Heart left ventricle (tissue), 13 donors: ENCODE measurements at regions not wholly inside any gene's neighbourhood (a gene's known extent, or its start where the extent isn't known, plus 50 kb on each side); places are given as distances from the start of the nearest gene placed in this dataset.

Experiments
- POLR2A ChIP-seq, 2 donors: fragments of 450-650 bp; IDR thresholded peaks; one replicate each; pipeline ENCODE4 v1.6.1; 2017; ENCODE audit warnings: antibody characterized with exemption in 2 of 2, mild to moderate bottlenecking in 2 of 2, moderate library complexity in 2 of 2
- TF ChIP-seq, protein P1 (sequence below), 12 donors: fragments of 200-600 bp; sonication (generic) in 4 of 12; IDR thresholded peaks; one replicate each; pipeline versions ENCODE4 v1.5.0 to v1.8.0; 2018 to 2022; ENCODE audit warnings: antibody characterized with exemption in 12 of 12, mild to moderate bottlenecking in 5 of 12
- donor health status: ischemic (EF 13 %, LVEDD 7.1; RV severe dilation, severe dysfunction).
- donor health status: DM: no; HTN: yes; CAD: no.
- donor health status: DM: no; HTN: no; CAD: no.
- donor health status: ischemic (EF 25% LVEDD 6.9; RV normal size, moderate dysfunction).
- donor health status: ischemic (EF 25% LVEDD 5.7; RV mildly dilated, moderate dysfunction).
- donor health status: ischemic (EF 35%, LVEDD 5.7; RV mildly dilated, moderate dysfunction).
- donor health status: nonischemic (EF 11% LVEDD 7.7; RV severe dilation, severe dysfunction).
- donor health status: DM: yes; HTN: yes; CAD: no.
- donor health status: PGD.
- donor health status: ischemic (EF 29% LVEDD 5.4; RV normal size, mild dysfunction).
- donor health status: nonischemic (EF 23%, LVEDD 6.1; RV moderate dilation, normal function).

DNA sequence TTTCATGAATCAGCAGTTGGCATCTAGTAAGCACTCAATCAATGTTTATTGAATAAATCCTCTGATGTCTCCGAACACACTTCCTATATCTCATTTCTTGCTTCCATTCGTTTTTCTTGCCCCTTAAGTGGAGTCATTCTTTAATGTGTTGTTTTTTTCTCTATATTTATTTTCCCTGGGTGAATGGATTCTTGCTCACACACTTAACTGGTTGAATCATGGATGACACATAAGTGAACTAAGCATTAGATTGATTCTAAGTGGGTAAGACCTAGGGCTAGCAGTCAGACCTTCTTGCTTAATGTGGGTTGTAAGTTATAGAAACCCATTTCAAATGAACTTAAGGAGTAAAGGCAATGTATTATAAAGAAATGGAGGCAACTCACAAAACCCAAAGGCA lies 111.1 kb downstream of the RTL3 start:
- TF ChIP-seq, protein P1, sequence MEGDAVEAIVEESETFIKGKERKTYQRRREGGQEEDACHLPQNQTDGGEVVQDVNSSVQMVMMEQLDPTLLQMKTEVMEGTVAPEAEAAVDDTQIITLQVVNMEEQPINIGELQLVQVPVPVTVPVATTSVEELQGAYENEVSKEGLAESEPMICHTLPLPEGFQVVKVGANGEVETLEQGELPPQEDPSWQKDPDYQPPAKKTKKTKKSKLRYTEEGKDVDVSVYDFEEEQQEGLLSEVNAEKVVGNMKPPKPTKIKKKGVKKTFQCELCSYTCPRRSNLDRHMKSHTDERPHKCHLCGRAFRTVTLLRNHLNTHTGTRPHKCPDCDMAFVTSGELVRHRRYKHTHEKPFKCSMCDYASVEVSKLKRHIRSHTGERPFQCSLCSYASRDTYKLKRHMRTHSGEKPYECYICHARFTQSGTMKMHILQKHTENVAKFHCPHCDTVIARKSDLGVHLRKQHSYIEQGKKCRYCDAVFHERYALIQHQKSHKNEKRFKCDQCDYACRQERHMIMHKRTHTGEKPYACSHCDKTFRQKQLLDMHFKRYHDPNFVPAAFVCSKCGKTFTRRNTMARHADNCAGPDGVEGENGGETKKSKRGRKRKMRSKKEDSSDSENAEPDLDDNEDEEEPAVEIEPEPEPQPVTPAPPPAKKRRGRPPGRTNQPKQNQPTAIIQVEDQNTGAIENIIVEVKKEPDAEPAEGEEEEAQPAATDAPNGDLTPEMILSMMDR (IDR thresholded peaks at IDR 0.05) = no peak
- TF ChIP-seq POLR2A (IDR thresholded peaks at IDR 0.05) = no peak
